ENCODE measurements at regions not wholly inside any gene's neighbourhood (a gene's known extent, or its start where the extent isn't known, plus 50 kb on each side); places are given as distances from the start of the nearest gene placed in this dataset.

- H4K20me1 ChIP-seq (ENCODE audit: control insufficient read depth, insufficient read depth, low read length, poor library complexity, severe bottlenecking), result no peaks in the 10 kb centered on the region
- H3K4me2 ChIP-seq (replicated peaks; ENCODE audit: low read depth, low read length, poor library complexity, severe bottlenecking), result peak overlapping the region; percentile 53
- peak overlapping the region in 1 of 2 donors; percentile 25 for H3K27ac ChIP-seq (ENCODE audit: low read length in 2 of 2)
- no peak overlapping the region for H3K9ac ChIP-seq (ENCODE audit: low read length)
- H3K79me2 ChIP-seq (ENCODE audit: control insufficient read depth, insufficient read depth, low read length), result no peaks in the 10 kb centered on the region
- H3K4me3 Mint-ChIP-seq, result peak overlapping the region; percentile 39
- H3K27me3 Mint-ChIP-seq, result peaks cover 3% of the 10 kb centered on the region
- POLR2A ChIA-PET, result interaction anchor here (1.4 kb wide), 1 partner anchor 9 kb away, joined by 3 read pairs; no protein-coding TSS in a partner anchor
- WGBS (ENCODE audit: insufficient coverage), result 57% methylated on average over 4 of the region's 6 CpGs
- no peak overlapping the region for H2AFZ ChIP-seq (ENCODE audit: insufficient read depth, low read depth, low read length, poor library complexity, severe bottlenecking)
- H3K4me1 Mint-ChIP-seq, result peaks cover 60% of the 10 kb centered on the region
- TF ChIP-seq CTCF (IDR thresholded peaks at IDR 0.05) (no peak), EZH2 (IDR thresholded peaks at IDR 0.05; ENCODE audit: borderline replicate concordance, insufficient read depth, low read depth, low read length, poor library complexity, severe bottlenecking) (no peak)
- peak overlapping the region in 1 of 5 experiments; percentile 2 for H3K4me3 ChIP-seq (ENCODE audit: control extremely low read depth in 1 of 5, extremely low read depth in 1 of 5, insufficient read depth in 1 of 5, low read depth in 2 of 5, low read length in 4 of 5)
- ATAC-seq (ENCODE audit: low read depth), result no peak
- peak overlapping the region; percentile 76 for H3K27ac Mint-ChIP-seq
- no peaks in the 10 kb centered on the region for H3K9me3 ChIP-seq (ENCODE audit: control extremely low read depth in 1 of 3, control insufficient read depth in 2 of 3, insufficient read depth in 1 of 3, low read length in 2 of 3)
- peaks cover 0 to 2% (median 0%) of the 10 kb centered on the region in 4 experiments for H3K27me3 ChIP-seq (replicated peaks in 1 of 4; ENCODE audit: control extremely low read depth in 1 of 4, control insufficient read depth in 3 of 4, insufficient read depth in 4 of 4, low read length in 3 of 4)
- H3K9me3 Mint-ChIP-seq (ENCODE audit: insufficient read depth), result no peaks in the 10 kb centered on the region
- CTCF ChIA-PET, result interaction anchor here (0.7 to 2.1 kb wide), 16 partner anchors 9 to 243 kb away, joined by 3 to 13 read pairs (median 4); no protein-coding TSS in a partner anchor
- peak; percentile 27 for DNase-seq
- H3K36me3 ChIP-seq (replicated peaks in 1 of 2; ENCODE audit: control extremely low read depth in 1 of 2, control insufficient read depth in 1 of 2, extremely low read depth in 1 of 2, insufficient read depth in 2 of 2, low read length in 1 of 2), result no peaks in the 10 kb centered on the region
- H3K4me1 ChIP-seq (ENCODE audit: control insufficient read depth in 2 of 2, insufficient read depth in 2 of 2, low read length in 2 of 2), result peaks cover 31 to 54% of the 10 kb centered on the region in 2 donors
- intact Hi-C loops (cut with micrococcal nuclease), result loop anchor here (5.0 kb wide), 1 partner anchor 35 kb away; no protein-coding TSS in a partner anchor
Measured at GRCh38 chr22:22712092-22712658, 67.8 kb downstream of the GGTLC2 start.

GRCh38 chr22:22712666-22713365, 68.4 kb downstream of the GGTLC2 start:
- peaks cover 66% of the 10 kb centered on the region for H3K4me1 Mint-ChIP-seq
- CTCF ChIA-PET, result interaction anchor here (1.1 to 2.1 kb wide), 10 partner anchors 8 to 242 kb away, joined by 3 to 13 read pairs (median 6); no protein-coding TSS in a partner anchor
- peak; percentile 32 for ATAC-seq (ENCODE audit: low read depth)

More at GRCh38 chr22:22712666-22713365, 68.4 kb downstream of the GGTLC2 start:
- Histone ChIP-seq H3K27ac (ENCODE audit: low read length in 2 of 2) (no peak overlapping the region), H3K27me3 (replicated peaks in 1 of 4; ENCODE audit: control extremely low read depth in 1 of 4, control insufficient read depth in 3 of 4, insufficient read depth in 4 of 4, low read length in 3 of 4) (peaks cover 0 to 2% (median 0%) of the 10 kb centered on the region in 4 experiments), H2AFZ (ENCODE audit: insufficient read depth, low read depth, low read length, poor library complexity, severe bottlenecking) (no peak overlapping the region), H3K4me1 (ENCODE audit: control insufficient read depth in 2 of 2, insufficient read depth in 2 of 2, low read length in 2 of 2) (peaks cover 38 to 58% of the 10 kb centered on the region in 2 donors), H3K9ac (ENCODE audit: low read length) (no peak overlapping the region), H3K36me3 (replicated peaks in 1 of 2; ENCODE audit: control extremely low read depth in 1 of 2, control insufficient read depth in 1 of 2, extremely low read depth in 1 of 2, insufficient read depth in 2 of 2, low read length in 1 of 2) (no peaks in the 10 kb centered on the region), H3K79me2 (ENCODE audit: control insufficient read depth, insufficient read depth, low read length) (no peaks in the 10 kb centered on the region), H4K20me1 (ENCODE audit: control insufficient read depth, insufficient read depth, low read length, poor library complexity, severe bottlenecking) (no peaks in the 10 kb centered on the region), H3K9me3 (ENCODE audit: control extremely low read depth in 1 of 3, control insufficient read depth in 2 of 3, insufficient read depth in 1 of 3, low read length in 2 of 3) (no peaks in the 10 kb centered on the region), H3K4me3 (ENCODE audit: control extremely low read depth in 1 of 5, extremely low read depth in 1 of 5, insufficient read depth in 1 of 5, low read depth in 2 of 5, low read length in 4 of 5) (peak overlapping the region in 1 of 5 experiments; percentile 2), H3K4me2 (replicated peaks; ENCODE audit: low read depth, low read length, poor library complexity, severe bottlenecking) (peak overlapping the region; percentile 53)
- Mint-ChIP-seq H3K27me3 (no peaks in the 10 kb centered on the region), H3K27ac (peak overlapping the region; percentile 82), H3K4me3 (peak overlapping the region; percentile 44), H3K9me3 (ENCODE audit: insufficient read depth) (no peaks in the 10 kb centered on the region)
- WGBS (ENCODE audit: insufficient coverage), result 62% methylated on average over 8 of the region's 13 CpGs
- DNase-seq, result peak; percentile 58
- TF ChIP-seq EZH2 (IDR thresholded peaks at IDR 0.05; ENCODE audit: borderline replicate concordance, insufficient read depth, low read depth, low read length, poor library complexity, severe bottlenecking), result no peak
- TF ChIP-seq CTCF (IDR thresholded peaks at IDR 0.05), result no peak
- POLR2A ChIA-PET, result no interaction called here
- intact Hi-C loops (cut with micrococcal nuclease), result loop anchor here (5.0 kb wide), 1 partner anchor 34 kb away; no protein-coding TSS in a partner anchor
